SK-N-SH (cell line): ENCODE measurements at regions not wholly inside any gene's neighbourhood (a gene's known extent, or its start where the extent isn't known, plus 50 kb on each side); places are given as distances from the start of the nearest gene placed in this dataset.

Experiments used
- CTCF ChIA-PET: fragments of 300-600, 350-600 bp; formaldehyde crosslinking; extraction: SDS; loops from one replicate; lab custom pipeline; 2021; lab: Yijun Ruan, JAX
- POLR2A ChIA-PET: fragments of 350-600 bp; sonication (Branson Sonifier 250); formaldehyde crosslinking; extraction: SDS; loops from one replicate; lab custom pipeline; 2020; ENCODE audit warnings: antibody characterized with exemption, inconsistent platforms; lab: Yijun Ruan, JAX
- DNase-seq: peaks from one replicate; pipeline ENCODE4 v3.0.0; 2012
- H2AFZ ChIP-seq: fragments of 200-600 bp; sonication (generic); 2 replicates; pipeline ENCODE4 v1.8.1; 2016; ENCODE audit warnings: antibody characterized with exemption, mild to moderate bottlenecking, low read depth
- H3F3A ChIP-seq: fragments of 200-600 bp; sonication (generic); replicated peaks from 2 replicates; pipeline ENCODE3; 2016; ENCODE audit warnings: antibody characterized with exemption, mild to moderate bottlenecking; ENCODE audit not compliant: insufficient read depth
- H3K27ac ChIP-seq, 2 experiments: fragments of 200-500 bp in 1 of 2; fragments of 200-600 bp in 1 of 2; sonication (Bioruptor generic) in 1 of 2; sonication (generic), shearing (Covaris generic) in 1 of 2; 2 replicates each; pipeline versions ENCODE4 v1.5.1 to v1.6.1; 2014 to 2016; ENCODE audit warnings: low read depth in 2 of 2, inconsistent platforms in 1 of 2, low read length in 1 of 2, mild to moderate bottlenecking in 1 of 2, mixed read lengths in 1 of 2
- H3K27me3 ChIP-seq: fragments of 200-600 bp; sonication (generic), shearing (Covaris generic); 2 replicates; pipeline ENCODE4 v1.6.1; 2016; ENCODE audit warnings: mixed run types; ENCODE audit not compliant: insufficient read depth
- H3K36me3 ChIP-seq, 2 experiments: fragments of 200-500 bp in 1 of 2; fragments of 200-600 bp in 1 of 2; sonication (Bioruptor generic) in 1 of 2; sonication (generic) in 1 of 2; replicated peaks in 1 of 2; 2 replicates each; pipeline versions ENCODE3 to v1.5.1; 2014 to 2016; ENCODE audit warnings: low read length in 1 of 2, mild to moderate bottlenecking in 1 of 2; ENCODE audit not compliant: insufficient read depth in 2 of 2, control insufficient read depth in 1 of 2
- H3K4me1 ChIP-seq, 2 experiments: fragments of 200-500 bp in 1 of 2; fragments of 200-600 bp in 1 of 2; sonication (Bioruptor generic) in 1 of 2; sonication (generic), shearing (Covaris generic) in 1 of 2; 2 replicates each; pipeline versions ENCODE4 v1.5.1 to v1.6.1; 2014 to 2016; ENCODE audit warnings: low read depth in 1 of 2, low read length in 1 of 2, mixed run types in 1 of 2; ENCODE audit not compliant: insufficient read depth in 2 of 2, control insufficient read depth in 1 of 2
- H3K4me2 ChIP-seq: fragments of 200-600 bp; sonication (generic), shearing (Covaris generic); 2 replicates; pipeline ENCODE4 v1.6.1; 2017; ENCODE audit warnings: mixed run types
- H3K4me3 ChIP-seq, 2 experiments: fragments of 200-500 bp in 1 of 2; fragments of 200-600 bp in 1 of 2; sonication (Bioruptor generic) in 1 of 2; sonication (generic), shearing (Covaris generic) in 1 of 2; 2 replicates each; pipeline versions ENCODE4 v1.5.1 to v1.8.1; 2014 to 2016; ENCODE audit warnings: low read depth in 2 of 2, inconsistent platforms in 1 of 2, low read length in 1 of 2, mild to moderate bottlenecking in 1 of 2, mixed read lengths in 1 of 2, moderate library complexity in 1 of 2
- H3K79me2 ChIP-seq: fragments of 200-600 bp; sonication (generic); 2 replicates; pipeline ENCODE4 v1.8.1; 2017; ENCODE audit warnings: mild to moderate bottlenecking; ENCODE audit not compliant: insufficient read depth
- H3K9ac ChIP-seq: fragments of 200-600 bp; sonication (generic); 2 replicates; pipeline ENCODE4 v1.6.1; 2017; ENCODE audit warnings: mixed run types
- H3K9me2 ChIP-seq: fragments of 200-600 bp; sonication (generic); 2 replicates; pipeline ENCODE4 v1.6.1; 2017; ENCODE audit warnings: mixed run types
- H3K9me3 ChIP-seq: fragments of 200-600 bp; sonication (generic); 2 replicates; pipeline ENCODE4 v1.6.1; 2017; ENCODE audit warnings: mixed run types, mild to moderate bottlenecking, moderate library complexity
- H4K20me1 ChIP-seq: fragments of 200-600 bp; sonication (generic); 2 replicates; pipeline ENCODE4 v1.6.1; 2017; ENCODE audit warnings: mild to moderate bottlenecking, mixed run types; ENCODE audit not compliant: insufficient read depth
- CHD2 ChIP-seq: fragments of 150-350 bp; IDR thresholded peaks from 2 replicates; pipeline ENCODE4 v1.6.1; 2018; ENCODE audit warnings: low read length; ENCODE audit not compliant: partially characterized antibody
- EZH2phosphoT487 ChIP-seq: fragments of 200-600 bp; sonication (generic); IDR thresholded peaks from 2 replicates; pipeline ENCODE4 v1.6.1; 2017; ENCODE audit warnings: low read depth, mixed run types, mild to moderate bottlenecking, antibody characterized with exemption, moderate library complexity, borderline replicate concordance
- FOXM1 ChIP-seq: IDR thresholded peaks from 2 replicates; pipeline ENCODE4 v1.4.0; 2012; ENCODE audit warnings: low read depth, mild to moderate bottlenecking
- JUND ChIP-seq: IDR thresholded peaks from 2 replicates; pipeline ENCODE4 v1.4.0; 2012
- NFIC ChIP-seq: IDR thresholded peaks from 2 replicates; pipeline ENCODE4 v1.4.0; 2012; ENCODE audit warnings: borderline replicate concordance
- SIN3A ChIP-seq: IDR thresholded peaks from 2 replicates; pipeline ENCODE4 v1.6.1; 2012; ENCODE audit warnings: low read depth, mild to moderate bottlenecking, low read length, moderate library complexity, borderline replicate concordance
- TCF12 ChIP-seq: IDR thresholded peaks from 2 replicates; pipeline ENCODE4 v1.4.0; 2012
- TEAD4 ChIP-seq: IDR thresholded peaks from 2 replicates; pipeline ENCODE4 v1.4.0; 2012; ENCODE audit warnings: mild to moderate bottlenecking, borderline replicate concordance; ENCODE audit not compliant: insufficient read depth
- WGBS: methylation state at CpG from one replicate; pipeline ENCODE4 v1.1.6; 2017; ENCODE audit warnings: low lambda C conversion rate; 5-methylcytosine and 5-hydroxymethylcytosine counted together
- TF ChIP-seq, protein P1 (sequence below): IDR thresholded peaks from 2 replicates; pipeline ENCODE4 v1.6.1; 2012; ENCODE audit warnings: mild to moderate bottlenecking, low read depth, low read length, moderate library complexity
- TF ChIP-seq, protein P2 (sequence below): fragments of 150-350 bp; IDR thresholded peaks from 2 replicates; pipeline ENCODE4 v1.6.1; 2016; ENCODE audit warnings: mild to moderate bottlenecking, low read depth, low read length
- TF ChIP-seq, protein P3 (sequence below): fragments of 200-600 bp; sonication (generic); IDR thresholded peaks from 2 replicates; pipeline ENCODE4 v1.6.1; 2017; ENCODE audit warnings: antibody characterized with exemption, mild to moderate bottlenecking, moderate library complexity
- TF ChIP-seq, protein P4 (sequence below): IDR thresholded peaks from 2 replicates; pipeline ENCODE4 v1.4.0; 2012; ENCODE audit warnings: low read depth, borderline replicate concordance

DNA sequence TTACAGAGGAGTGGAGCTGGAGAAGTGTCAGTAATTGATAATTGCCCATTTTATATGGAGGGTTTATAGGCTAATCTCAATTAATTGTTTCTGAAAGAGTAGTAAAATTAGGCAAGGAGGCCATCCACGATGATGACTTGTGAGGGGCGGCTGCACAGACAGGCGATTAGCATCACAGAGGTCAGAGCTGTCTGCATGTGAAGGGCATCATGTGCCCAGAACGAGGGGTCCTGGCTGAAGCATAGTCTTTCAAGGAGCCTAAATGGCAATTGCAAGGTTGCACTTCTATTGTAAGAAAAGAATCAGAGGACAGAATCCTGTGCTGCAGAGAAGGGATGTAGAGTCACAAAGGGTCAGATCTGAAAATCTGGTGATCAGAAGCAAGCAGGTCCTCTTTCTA lies 196.6 kb downstream of the EBLN2 start:
- Histone ChIP-seq H3K9ac (no peak overlapping the region), H4K20me1 (no peaks in the 10 kb centered on the region), H3K4me3 (no peak overlapping the region), H3K4me2 (no peak overlapping the region), H3K27ac (no peak overlapping the region), H3K4me1 (peaks cover 0 to 8% of the 10 kb centered on the region in 2 experiments; a peak in 1 of 4 replicates), H3K79me2 (no peaks in the 10 kb centered on the region), H3F3A (no peaks in the 10 kb centered on the region), H2AFZ (no peak overlapping the region), H3K9me3 (no peaks in the 10 kb centered on the region), H3K9me2 (no peaks in the 10 kb centered on the region)
- CTCF ChIA-PET = no interaction called here
- 53% methylated on average over 4 of the region's 4 CpGs for WGBS
- TF ChIP-seq, protein P1, sequence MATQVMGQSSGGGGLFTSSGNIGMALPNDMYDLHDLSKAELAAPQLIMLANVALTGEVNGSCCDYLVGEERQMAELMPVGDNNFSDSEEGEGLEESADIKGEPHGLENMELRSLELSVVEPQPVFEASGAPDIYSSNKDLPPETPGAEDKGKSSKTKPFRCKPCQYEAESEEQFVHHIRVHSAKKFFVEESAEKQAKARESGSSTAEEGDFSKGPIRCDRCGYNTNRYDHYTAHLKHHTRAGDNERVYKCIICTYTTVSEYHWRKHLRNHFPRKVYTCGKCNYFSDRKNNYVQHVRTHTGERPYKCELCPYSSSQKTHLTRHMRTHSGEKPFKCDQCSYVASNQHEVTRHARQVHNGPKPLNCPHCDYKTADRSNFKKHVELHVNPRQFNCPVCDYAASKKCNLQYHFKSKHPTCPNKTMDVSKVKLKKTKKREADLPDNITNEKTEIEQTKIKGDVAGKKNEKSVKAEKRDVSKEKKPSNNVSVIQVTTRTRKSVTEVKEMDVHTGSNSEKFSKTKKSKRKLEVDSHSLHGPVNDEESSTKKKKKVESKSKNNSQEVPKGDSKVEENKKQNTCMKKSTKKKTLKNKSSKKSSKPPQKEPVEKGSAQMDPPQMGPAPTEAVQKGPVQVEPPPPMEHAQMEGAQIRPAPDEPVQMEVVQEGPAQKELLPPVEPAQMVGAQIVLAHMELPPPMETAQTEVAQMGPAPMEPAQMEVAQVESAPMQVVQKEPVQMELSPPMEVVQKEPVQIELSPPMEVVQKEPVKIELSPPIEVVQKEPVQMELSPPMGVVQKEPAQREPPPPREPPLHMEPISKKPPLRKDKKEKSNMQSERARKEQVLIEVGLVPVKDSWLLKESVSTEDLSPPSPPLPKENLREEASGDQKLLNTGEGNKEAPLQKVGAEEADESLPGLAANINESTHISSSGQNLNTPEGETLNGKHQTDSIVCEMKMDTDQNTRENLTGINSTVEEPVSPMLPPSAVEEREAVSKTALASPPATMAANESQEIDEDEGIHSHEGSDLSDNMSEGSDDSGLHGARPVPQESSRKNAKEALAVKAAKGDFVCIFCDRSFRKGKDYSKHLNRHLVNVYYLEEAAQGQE = no peak
- TF ChIP-seq, protein P2, sequence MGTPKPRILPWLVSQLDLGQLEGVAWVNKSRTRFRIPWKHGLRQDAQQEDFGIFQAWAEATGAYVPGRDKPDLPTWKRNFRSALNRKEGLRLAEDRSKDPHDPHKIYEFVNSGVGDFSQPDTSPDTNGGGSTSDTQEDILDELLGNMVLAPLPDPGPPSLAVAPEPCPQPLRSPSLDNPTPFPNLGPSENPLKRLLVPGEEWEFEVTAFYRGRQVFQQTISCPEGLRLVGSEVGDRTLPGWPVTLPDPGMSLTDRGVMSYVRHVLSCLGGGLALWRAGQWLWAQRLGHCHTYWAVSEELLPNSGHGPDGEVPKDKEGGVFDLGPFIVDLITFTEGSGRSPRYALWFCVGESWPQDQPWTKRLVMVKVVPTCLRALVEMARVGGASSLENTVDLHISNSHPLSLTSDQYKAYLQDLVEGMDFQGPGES = no peak
- TF ChIP-seq CHD2 (no peak), JUND (no peak), NFIC (no peak), TCF12 (no peak), FOXM1 (no peak), SIN3A (no peak), EZH2phosphoT487 (no peak), TEAD4 (no peak)
- TF ChIP-seq, protein P3, sequence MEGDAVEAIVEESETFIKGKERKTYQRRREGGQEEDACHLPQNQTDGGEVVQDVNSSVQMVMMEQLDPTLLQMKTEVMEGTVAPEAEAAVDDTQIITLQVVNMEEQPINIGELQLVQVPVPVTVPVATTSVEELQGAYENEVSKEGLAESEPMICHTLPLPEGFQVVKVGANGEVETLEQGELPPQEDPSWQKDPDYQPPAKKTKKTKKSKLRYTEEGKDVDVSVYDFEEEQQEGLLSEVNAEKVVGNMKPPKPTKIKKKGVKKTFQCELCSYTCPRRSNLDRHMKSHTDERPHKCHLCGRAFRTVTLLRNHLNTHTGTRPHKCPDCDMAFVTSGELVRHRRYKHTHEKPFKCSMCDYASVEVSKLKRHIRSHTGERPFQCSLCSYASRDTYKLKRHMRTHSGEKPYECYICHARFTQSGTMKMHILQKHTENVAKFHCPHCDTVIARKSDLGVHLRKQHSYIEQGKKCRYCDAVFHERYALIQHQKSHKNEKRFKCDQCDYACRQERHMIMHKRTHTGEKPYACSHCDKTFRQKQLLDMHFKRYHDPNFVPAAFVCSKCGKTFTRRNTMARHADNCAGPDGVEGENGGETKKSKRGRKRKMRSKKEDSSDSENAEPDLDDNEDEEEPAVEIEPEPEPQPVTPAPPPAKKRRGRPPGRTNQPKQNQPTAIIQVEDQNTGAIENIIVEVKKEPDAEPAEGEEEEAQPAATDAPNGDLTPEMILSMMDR = no peak
- TF ChIP-seq, protein P4, sequence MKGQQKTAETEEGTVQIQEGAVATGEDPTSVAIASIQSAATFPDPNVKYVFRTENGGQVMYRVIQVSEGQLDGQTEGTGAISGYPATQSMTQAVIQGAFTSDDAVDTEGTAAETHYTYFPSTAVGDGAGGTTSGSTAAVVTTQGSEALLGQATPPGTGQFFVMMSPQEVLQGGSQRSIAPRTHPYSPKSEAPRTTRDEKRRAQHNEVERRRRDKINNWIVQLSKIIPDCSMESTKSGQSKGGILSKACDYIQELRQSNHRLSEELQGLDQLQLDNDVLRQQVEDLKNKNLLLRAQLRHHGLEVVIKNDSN = no peak
- TF ChIP-seq, all 33 proteins: peak for 0
- POLR2A ChIA-PET = no interaction called here
- H3K36me3 ChIP-seq = no peaks in the 10 kb centered on the region
- no peaks in the 10 kb centered on the region for H3K27me3 ChIP-seq
- no peak for DNase-seq
